NCI-H1417 treated with DMSO at 0.1 percent for 48 hours (cell line): ENCODE measurements at regions not wholly inside any gene's neighbourhood (a gene's known extent, or its start where the extent isn't known, plus 50 kb on each side); places are given as distances from the start of the nearest gene placed in this dataset.
"Not testable (repeated sequence)": the region's sequence is repeated elsewhere in the genome, so short reads cannot be mapped to it uniquely, and the experiment has no call there.

Experiments
- DNase-seq: peaks from one replicate; lab custom pipeline; 2025; lab: John Stamatoyannopoulos, UW

DNA sequence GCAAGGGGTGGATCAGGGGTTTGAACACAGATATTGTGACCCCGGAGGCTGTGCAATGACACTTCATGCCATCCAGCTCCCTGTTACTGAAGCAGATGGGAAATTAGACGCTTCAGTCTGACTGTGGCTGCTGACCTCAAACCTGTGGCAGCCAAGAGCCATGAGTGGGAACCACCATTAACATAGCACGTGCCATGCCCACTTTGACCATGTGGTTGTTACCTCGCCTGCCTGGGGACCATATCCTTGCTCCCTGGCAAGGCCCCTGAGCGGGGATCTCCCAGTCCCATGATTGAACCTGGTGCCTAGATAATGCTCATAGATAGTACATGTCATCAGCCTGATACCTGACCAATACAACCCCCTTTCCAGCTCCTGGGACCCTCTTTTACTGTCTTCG, 68.9 kb downstream of the CYP26B1 start:
- DNase-seq, result no peak

DNA sequence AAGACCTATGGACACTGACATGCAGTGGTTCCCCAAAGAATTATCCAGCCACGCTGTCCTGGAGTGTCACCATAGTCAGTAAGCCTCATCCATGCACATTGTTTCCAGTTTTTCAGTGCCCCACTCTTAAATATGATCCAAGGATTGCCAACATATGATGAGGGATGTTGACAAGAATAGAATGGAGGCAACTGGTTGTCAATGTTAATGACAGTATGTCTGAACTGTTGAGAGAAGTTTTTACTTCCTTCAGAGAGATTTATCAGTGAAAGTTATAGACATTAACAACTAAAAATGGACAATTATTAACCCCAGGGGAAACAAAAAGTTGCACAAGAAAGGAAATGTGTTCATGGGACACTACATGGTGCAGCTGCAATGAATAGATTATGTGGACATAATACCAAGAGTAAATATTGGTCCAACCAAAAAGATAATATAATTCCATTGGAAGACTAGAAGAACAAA, 69.9 kb downstream of the CYP26B1 start:
- no peak for DNase-seq

DNA sequence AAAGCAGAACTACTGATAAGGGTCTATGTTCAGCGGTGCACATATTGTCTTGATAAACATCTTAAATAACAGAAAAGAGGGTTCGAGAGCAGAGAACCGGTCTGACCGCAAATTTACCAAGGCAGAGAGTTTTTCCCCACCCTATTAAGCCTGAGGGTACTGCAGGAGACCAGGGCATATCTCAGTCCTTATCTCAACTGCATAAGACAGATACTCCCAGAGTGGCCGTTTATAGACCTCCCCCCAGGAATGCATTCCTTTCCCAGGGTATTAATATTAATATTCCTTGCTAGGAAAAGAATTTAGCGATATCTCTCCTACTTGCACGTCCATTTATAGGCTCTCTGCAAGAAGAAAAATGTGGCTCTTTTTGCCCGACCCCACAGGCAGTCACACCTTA, 74.3 kb downstream of the CYP26B1 start:
- not testable (repeated sequence) for DNase-seq

DNA sequence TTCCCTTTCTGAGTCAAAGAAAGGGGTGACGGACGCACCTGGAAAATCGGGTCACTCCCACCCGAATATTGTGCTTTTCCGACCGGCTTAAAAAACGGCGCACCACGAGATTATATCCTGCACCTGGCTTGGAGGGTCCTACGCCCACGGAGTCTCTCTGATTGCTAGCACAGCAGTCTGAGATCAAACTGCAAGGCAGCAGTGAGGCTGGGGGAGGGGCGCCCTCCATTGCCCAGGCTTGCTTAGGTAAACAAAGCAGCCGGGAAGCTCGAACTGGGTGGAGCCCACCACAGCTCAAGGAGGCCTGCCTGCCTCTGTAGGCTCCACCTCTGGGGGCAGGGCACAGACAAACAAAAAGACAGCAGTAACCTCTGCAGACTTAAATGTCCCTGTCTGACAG, 83.5 kb downstream of the CYP26B1 start:
- DNase-seq, result not testable (repeated sequence)

DNA sequence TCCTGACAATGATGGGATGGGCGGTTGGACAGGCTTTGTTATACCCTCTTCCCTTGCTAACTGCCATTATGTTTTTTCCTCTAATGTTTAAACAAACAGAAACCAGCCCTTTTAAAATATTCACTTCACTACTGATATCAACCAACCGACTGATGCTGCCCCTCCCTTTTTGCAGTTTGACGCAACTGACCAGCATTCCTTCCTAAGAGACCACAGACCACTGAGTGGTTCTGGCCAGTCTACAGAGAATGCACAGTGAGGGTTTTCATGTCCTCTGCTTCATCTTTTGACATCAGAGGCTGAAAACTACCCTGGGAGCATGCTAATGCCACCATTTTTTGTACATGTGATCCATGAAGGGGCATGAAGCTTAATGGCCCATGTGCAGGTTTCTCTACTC, 85.3 kb downstream of the CYP26B1 start:
- no peak for DNase-seq

DNA sequence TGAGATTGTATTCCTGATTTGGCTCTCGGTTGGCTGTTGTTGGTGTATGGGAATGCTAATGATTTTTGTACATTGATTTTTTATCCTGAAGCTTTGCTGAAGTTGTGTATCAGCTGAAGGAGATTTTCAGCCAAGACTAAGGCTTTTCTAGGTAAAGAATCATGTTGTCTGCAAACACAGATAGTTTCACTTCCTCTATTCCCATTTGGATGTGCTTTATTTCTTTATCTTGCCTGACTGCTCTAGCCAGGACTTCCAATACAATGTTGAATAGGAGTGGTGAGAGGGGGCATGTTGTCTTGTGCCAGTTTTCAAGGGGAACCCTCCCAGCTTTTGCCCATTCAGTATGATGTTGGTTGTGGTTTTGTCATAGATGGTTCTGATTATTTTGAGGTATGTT, 90.4 kb downstream of the CYP26B1 start:
- no peak for DNase-seq

DNA sequence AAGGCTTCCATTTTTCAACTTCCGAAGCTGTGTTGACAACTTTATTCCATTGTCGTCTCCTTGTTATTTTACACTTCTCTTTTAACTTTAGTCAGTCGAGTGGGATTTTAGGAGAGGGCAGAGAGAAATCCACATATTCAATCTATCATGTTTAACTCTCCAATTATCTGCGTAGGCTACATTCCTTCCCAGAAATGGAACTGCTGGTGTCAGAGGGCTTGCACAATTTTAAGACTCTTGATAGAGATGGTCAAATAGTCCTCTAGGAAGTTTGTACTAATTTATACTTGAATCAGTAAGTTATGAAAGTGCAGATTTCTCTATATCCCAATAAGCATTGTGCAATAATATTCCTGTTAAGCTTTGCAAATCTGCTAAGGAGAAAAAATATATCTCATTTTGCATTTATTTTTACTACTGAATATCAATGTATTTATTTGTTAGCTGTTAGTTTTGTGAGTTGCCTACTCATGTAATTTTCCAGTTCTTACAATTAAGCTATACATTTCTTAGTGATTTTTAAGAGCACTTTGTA, 95.6 kb downstream of the CYP26B1 start:
- DNase-seq, result no peak

DNA sequence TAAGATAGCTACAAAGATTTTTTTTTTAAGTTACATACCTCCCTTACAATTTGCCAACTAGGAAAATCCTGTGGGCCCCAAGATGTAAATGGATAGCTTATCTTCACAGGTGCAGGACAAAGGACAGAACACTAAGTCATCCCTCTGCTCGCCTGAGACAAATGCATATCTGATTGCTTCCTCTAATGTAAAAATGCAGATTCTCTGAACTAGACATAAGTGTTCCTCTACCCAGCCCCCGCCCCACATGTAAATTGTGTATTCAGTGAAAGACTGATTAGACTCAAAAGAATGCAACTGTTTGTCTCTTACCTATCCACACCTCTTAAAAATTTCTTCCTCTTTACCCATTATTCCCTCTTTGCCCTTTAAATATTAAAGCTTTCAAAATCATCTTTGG, 96.5 kb downstream of the CYP26B1 start:
- no peak for DNase-seq

DNA sequence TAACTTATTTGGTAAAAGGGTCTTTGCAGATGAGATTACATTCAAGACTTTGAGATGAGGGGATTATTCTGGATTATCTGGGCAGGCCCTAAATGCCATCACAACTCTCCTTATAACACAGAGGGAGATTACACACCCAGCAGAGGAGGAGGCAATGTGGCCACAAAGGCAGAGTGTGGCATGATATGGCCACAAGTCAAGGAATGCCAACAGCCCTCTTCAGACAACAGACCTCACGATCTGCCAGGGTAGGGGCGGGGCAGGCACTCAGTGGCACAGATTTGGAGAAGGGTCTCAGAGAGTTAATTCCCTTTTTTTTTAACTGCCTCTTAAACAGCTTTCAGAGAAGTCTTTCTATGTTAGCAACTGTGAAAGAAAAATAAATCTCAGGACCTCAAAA, 96.9 kb downstream of the CYP26B1 start:
- no peak for DNase-seq

DNA sequence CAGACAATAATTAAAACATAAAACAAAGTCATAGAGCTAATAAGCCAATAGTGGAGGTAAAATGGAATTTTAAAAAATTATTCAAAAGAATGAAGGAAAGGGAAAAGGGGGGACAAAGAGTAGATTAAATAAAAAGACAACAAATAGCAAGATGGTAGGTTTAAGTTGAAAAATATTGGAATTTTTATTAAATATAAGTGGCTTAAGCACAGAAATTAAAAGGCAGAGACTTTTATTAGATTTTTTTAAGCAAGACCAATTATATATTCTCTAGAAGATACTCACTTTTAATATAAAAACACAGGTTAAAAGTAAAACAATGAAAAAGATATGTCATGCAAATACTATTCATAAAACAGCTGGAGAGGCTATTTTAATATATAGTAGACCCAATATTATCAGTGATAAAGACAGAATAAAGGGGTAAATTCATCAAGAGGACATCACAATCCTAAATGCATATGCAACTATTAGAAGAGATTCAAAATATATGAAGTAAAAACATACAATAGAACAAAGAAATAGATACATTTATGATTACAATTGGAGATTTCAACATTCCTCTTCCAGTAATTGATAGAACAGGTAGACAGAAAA, 98.7 kb downstream of the CYP26B1 start:
- DNase-seq, result no peak

DNA sequence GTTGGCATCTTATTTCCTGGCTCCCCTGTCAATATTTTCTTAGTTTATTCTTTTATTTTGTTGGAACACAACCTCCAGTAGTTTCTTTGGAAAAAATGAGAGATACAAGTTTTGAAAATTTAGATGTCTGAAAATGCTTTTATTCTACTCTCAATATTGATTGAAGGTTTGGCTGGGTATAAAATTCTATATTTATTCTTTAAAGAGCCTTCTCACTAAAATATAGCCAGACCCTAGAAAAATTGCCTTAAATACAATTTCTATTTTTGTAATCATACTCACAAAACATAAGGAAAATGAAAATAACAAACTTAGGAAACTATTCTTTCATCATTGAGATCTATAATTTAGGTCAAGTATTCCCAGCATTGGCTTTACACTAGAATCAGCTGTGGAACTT, 103.7 kb downstream of the CYP26B1 start:
- DNase-seq, result no peak

DNA sequence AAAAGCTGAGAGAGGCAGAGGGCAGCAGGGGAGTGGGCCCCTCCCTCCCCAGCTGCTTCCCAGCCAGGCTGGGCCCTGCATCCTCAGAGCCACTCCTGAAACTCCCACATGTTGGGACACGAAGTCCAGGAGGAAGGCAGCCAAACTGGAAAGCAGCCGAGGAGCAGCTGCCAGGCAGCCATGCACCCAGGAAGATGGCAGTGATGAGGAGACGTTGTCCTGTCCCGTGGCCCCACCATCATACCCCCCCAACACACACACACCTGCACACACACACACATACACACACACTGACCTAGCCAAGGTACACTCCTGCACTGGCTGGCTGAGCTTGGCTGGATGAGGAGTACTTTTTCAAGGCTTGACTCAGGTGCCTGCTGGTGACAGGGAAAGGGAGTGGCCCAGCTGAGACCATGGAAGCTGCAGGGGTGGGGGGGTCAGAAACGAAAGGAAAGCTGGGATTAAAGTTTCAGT, 106.0 kb downstream of the CYP26B1 start:
- DNase-seq, result no peak

DNA sequence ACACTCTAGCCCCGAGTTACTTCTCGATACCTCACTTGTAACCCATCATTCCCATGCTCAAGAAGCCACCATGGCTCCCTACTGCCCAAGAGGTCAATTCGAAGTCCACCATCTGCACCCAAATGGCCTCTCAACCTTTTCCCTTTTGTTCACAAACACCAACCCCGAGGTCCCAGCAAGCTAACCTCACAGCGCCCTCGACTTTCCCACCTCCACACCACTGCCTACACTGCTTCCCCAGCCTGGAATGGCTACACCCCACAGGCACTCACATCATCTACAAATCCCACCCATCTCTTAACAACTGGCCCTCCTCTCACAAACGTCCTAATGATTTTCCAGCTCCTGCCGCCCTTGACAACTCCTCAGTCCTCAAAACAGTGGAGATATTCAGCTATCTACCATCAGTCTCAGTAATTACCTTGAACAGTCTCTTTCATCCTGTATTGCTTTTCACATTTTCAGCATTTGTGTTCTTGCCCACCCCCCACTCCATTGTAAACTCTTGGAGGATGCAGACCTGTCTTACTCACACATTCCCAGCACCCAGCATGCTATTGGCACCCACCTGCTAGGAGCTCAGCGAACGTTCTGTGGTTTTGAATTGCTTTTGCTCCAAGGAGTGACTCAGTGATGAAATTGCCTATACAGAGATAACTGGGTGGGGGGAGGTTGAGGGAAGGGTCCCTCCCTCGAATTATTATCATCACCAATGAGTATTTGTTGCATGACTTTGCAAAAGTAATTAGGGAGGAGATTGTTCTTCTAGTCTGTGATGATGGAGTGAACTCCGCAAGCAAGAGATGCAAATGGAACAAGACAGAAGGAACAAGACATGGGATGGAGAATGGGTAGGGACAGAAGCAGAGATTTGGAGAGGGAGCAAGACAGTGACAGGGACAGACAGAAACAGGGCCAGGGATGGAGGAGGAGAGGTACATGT, 106.8 kb downstream of the CYP26B1 start:
- no peak for DNase-seq

DNA sequence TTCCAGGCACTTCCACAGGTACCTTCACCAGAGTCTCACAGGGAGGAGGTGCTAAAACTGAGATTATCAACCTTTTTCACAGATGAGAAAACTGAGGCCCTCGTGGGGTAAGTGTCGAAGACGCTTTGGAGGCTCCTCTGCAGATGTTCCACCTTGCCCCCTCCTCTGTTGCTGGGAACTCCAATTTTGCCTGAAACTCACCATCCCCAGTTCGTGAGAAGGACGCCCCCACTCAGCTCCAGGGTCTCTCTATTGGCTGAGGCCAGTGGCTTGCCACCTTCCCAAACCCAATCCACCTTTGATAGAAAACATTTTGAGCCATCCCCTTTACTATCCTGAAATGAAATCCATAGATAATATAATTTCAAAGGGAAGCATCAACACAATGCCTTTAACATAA, 109.1 kb downstream of the CYP26B1 start:
- DNase-seq, result no peak

DNA sequence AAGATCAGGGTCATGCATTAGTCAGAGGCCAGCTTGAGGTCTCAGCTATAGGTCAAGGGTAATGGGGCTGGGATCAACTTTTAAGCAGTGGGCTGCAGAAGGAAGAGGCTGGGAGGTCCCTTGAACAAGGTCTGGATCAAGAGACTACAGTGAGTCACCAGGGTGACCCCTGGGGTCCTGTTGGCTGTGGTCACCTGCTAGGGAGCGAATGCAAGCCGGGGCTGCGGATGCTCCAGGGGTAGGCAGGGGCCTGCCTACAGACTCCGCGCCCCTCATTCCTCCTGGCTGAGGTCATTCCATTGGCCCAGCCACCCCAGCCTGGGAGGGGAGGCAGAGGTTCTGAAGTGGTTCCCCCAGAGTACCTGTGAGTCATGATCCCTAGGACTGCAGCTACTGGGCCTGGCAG, 110.4 kb downstream of the CYP26B1 start:
- no peak for DNase-seq

DNA sequence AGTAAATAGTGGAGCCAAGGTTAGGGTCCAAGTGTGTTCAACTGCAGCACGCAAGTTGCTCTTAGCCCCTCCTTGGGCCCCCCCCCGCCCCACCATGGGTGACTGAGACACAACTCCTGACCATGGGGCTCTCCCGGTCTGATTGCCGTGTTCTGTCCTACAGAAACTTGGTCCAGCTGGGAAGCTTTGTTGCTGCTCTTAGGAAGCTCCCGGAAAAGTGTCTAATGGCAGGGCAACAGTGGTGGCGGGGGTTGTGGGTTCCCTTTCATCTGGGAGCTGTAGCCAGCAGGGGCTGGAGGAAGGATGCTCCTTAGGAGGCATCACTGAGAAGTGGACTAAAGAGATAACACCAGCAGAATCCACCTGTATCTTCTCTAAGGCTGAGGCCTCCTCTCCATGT, 111.1 kb downstream of the CYP26B1 start:
- DNase-seq, result no peak

DNA sequence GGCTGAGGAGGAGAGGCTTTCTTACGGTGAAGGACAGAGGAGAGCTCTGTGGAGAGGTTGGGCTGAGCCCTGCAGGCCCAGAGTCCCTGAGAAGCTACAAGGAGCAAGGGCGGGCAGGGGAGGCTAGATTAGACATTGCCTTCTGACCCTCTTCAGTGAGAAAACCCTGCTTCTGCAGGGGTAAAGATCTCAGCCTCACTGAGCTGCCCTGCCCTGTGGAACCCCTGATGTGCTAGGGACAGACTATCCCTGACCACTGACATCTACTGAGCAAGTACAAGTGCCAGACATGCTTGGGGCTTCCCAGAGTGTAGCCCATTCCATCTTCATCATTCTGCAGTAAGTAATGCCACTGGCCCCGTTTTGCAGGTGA, 111.5 kb downstream of the CYP26B1 start:
- DNase-seq, result no peak

DNA sequence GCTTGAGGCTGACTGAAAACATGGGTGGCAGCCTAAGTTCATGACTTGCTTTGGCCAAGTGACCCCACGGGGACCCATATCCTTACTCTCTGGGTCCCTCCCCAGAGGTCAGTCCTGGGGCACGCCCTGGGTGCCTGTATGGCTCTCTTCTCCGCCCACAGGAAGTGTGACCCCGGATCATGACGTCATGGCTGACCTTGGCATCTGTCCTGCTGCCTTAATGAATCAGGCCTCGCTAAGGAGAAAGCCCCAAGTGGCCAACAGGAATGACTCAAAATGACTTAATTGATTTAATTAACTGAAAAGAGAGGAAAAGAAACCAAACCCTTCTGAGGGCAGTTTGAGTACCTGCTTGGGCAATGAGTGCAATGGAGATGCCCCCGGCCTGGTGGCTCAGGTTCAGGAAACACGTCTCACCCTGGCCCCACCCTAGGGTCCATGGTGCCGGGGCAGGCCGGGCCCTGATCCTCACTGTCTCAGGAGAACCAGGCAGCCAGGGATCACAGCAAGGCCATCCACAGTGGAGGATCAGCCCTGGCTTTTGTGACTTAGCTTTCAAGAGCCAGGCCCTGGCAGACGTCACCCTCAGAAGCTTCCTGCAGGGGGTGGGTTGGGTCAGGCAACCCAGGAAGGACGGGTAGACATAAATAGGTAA, 112.0 kb downstream of the CYP26B1 start:
- no peak for DNase-seq

DNA sequence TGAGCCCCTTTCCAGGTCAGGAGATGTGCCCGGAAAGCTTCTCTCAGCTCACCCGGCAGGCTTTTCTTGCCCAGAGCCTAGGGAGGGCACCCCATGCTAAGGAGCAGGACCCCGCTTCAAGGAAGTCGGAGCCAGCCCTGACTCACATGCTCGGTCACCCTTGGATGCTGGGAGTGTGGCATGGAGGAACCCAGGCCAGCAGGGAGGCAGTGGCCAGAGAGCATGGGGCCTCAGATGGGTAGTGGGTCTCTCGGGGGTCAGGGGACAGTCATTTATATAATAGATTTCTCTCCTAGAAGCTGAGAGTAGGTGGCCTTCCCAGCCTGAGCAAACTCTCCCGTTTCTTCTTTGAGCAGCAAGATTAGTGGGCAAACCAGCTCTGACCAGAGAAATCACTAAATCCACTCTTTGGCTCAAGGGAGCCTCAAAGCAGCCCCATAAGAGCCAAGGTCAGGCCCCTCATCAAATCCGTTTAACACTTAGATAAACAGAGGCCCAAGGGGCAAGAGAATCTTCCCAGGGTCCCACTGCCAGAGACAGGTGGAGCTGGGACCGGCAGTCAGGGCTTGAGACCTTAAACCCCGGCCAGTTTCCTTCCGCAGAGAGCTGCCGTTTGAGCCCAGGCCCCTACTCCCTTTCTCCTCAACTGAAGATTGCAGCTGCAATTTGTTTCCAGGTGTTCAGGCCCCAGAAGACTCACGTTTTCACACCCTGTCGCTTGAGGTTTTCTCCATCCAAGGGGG, 113.1 kb downstream of the CYP26B1 start:
- DNase-seq, result no peak

DNA sequence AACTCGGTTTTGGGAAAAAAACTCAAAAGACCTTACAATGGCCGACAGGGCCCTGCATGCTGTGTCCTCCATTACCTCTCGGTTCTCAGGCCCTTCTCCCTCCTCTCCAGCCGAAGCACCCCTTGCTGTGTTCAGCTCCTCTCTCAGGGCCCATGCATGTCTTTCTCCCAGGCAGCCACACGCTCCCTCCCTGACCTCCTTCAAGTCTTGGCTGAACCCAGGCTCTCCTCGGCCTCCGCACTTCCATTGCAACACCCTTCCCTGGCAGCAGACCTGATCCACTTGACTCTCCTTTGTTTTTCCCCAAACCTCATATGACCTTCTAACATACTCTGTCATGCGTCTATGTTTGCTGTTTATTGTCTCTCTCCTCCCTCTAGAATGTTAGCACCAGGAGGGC, 114.0 kb downstream of the CYP26B1 start:
- no peak for DNase-seq

DNA sequence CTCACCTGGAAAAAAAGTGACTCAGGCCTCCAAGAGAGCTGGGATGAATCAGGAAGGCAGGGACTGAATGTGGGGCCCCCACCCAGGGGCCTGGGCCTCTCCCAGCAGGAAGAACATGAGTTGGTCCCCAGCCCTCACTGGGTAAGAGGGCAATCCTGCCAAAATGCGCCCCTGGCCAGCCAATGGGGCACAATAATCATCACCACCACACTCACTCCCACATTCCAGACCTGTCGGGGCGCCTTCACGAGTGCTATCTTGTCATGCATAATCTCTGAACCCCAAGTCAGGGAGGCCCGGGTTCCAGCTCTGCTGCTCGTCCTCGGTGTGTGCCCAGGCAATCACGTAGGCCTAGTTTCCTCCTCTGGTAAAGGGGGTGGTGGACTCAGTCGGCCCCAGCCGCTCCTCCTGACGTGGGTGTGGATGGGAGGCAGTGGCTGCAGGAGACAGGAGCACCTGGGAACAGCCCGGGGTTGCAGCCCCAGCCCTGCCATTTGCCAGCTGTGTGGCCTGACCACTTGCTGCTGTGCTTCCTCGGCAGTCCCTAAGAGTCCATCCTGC, 115.1 kb downstream of the CYP26B1 start:
- no peak for DNase-seq
